GM12878 (cell line): ENCODE measurements at regions not wholly inside any gene's neighbourhood (a gene's known extent, or its start where the extent isn't known, plus 50 kb on each side); places are given as distances from the start of the nearest gene placed in this dataset.

ENCODE experiments used
- MYC ChIP-seq: IDR thresholded peaks from 2 replicates; pipeline ENCODE4 v1.6.1; 2011; ENCODE audit warnings: mild to moderate bottlenecking, low read length, moderate library complexity, inconsistent platforms; ENCODE audit not compliant: insufficient read depth, insufficient replicate concordance, insufficient read length, severe bottlenecking
- POLR2A ChIP-seq: IDR thresholded peaks from 2 replicates; pipeline ENCODE4 v1.6.1; 2011; ENCODE audit warnings: low read depth, mild to moderate bottlenecking, low read length
- ZBTB40 ChIP-seq: fragments of 450-650 bp; IDR thresholded peaks from 2 replicates; pipeline ENCODE4 v1.6.1; 2016; ENCODE audit warnings: mild to moderate bottlenecking, moderate library complexity, borderline replicate concordance
- ZZZ3 ChIP-seq: IDR thresholded peaks from 2 replicates; pipeline ENCODE4 v1.6.1; 2011; ENCODE audit warnings: low read depth; ENCODE audit not compliant: control insufficient read depth, insufficient read length
- TF ChIP-seq, protein P1 (sequence below): fragments of 450-650 bp; IDR thresholded peaks from 2 replicates; pipeline ENCODE4 v1.6.1; 2016; ENCODE audit warnings: mild to moderate bottlenecking
- TF ChIP-seq, protein P2 (sequence below), 3 experiments: IDR thresholded peaks in 2 of 3; conservative IDR thresholded peaks in 1 of 3; 2 replicates each; pipeline ENCODE4 v1.5.1; 2011; ENCODE audit warnings: low read depth in 3 of 3, low read length in 3 of 3, mild to moderate bottlenecking in 3 of 3, control low read depth in 2 of 3, moderate library complexity in 2 of 3, inconsistent platforms in 1 of 3, mixed read lengths in 1 of 3; ENCODE audit not compliant: control insufficient read depth in 2 of 3, insufficient read depth in 1 of 3; ENCODE audit errors: extremely low read depth in 1 of 3

DNA sequence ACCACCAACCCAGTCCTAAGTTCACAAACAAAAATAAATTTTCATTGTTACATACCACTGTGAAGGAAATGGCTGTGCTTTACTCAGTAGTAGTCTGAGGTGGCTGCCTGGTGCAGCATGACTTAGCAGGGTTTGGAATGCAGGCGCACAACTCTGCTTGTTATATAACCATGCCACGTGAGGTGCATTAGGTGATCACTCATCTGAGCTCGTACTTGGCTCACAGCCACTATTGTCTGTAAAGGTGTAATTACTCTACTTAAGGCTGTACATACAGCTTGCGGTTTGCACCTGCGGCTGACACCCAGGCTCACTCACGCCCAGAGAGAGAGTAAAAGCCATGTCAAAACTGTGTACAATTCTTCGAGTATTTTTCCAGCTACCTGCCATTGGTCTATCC is 599.4 kb downstream of the LTN1 start:
- TF ChIP-seq, protein P1, sequence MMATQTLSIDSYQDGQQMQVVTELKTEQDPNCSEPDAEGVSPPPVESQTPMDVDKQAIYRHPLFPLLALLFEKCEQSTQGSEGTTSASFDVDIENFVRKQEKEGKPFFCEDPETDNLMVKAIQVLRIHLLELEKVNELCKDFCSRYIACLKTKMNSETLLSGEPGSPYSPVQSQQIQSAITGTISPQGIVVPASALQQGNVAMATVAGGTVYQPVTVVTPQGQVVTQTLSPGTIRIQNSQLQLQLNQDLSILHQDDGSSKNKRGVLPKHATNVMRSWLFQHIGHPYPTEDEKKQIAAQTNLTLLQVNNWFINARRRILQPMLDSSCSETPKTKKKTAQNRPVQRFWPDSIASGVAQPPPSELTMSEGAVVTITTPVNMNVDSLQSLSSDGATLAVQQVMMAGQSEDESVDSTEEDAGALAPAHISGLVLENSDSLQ: no peak
- TF ChIP-seq, protein P2, sequence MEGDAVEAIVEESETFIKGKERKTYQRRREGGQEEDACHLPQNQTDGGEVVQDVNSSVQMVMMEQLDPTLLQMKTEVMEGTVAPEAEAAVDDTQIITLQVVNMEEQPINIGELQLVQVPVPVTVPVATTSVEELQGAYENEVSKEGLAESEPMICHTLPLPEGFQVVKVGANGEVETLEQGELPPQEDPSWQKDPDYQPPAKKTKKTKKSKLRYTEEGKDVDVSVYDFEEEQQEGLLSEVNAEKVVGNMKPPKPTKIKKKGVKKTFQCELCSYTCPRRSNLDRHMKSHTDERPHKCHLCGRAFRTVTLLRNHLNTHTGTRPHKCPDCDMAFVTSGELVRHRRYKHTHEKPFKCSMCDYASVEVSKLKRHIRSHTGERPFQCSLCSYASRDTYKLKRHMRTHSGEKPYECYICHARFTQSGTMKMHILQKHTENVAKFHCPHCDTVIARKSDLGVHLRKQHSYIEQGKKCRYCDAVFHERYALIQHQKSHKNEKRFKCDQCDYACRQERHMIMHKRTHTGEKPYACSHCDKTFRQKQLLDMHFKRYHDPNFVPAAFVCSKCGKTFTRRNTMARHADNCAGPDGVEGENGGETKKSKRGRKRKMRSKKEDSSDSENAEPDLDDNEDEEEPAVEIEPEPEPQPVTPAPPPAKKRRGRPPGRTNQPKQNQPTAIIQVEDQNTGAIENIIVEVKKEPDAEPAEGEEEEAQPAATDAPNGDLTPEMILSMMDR (IDR thresholded peaks at IDR 0.05 in 2 of 3, conservative IDR thresholded peaks at IDR 0.05 in 1 of 3; ENCODE audit: control insufficient read depth in 2 of 3, extremely low read depth in 1 of 3, insufficient read depth in 1 of 3, low read depth in 3 of 3, low read length in 3 of 3): no peak
- TF ChIP-seq ZBTB40: no peak
- TF ChIP-seq ZZZ3: no peak
- no peak for TF ChIP-seq MYC
- no peak for TF ChIP-seq POLR2A
